Ascending aorta (tissue), 2 donors: ENCODE measurements at regions not wholly inside any gene's neighbourhood (a gene's known extent, or its start where the extent isn't known, plus 50 kb on each side); places are given as distances from the start of the nearest gene placed in this dataset.
A peak's percentile ranks its signal among the peaks of the same experiment; 100 is the strongest.

Experiments
- DNase-seq, 2 donors: peaks; one replicate each; pipeline ENCODE4 v3.0.0-alpha.2; 2019; ENCODE audit warnings: low spot score in 2 of 2
- H3K27ac ChIP-seq, 2 donors: fragments of 200-600 bp; sonication (generic); one replicate each; pipeline ENCODE4 v1.5.1; 2016 to 2017; ENCODE audit warnings: mild to moderate bottlenecking in 1 of 2
- H3K27me3 ChIP-seq: fragments of 200-600 bp; sonication (generic); one replicate; pipeline ENCODE4 v1.5.1; 2017
- H3K36me3 ChIP-seq, 2 donors: fragments of 200-600 bp; sonication (generic); one replicate each; pipeline ENCODE4 v1.5.1; 2016
- H3K4me1 ChIP-seq, 2 donors: fragments of 200-600 bp; sonication (generic); one replicate each; pipeline ENCODE4 v1.5.1; 2016 to 2017; ENCODE audit warnings: mild to moderate bottlenecking in 1 of 2
- H3K4me3 ChIP-seq, 2 donors: fragments of 200-600 bp; sonication (generic); one replicate each; pipeline ENCODE4 v1.5.1; 2016 to 2017; ENCODE audit warnings: mild to moderate bottlenecking in 1 of 2
- H3K9me3 ChIP-seq, 2 donors: fragments of 200-600 bp; sonication (generic); one replicate each; pipeline ENCODE4 v1.5.1; 2016
- CTCF ChIP-seq, 3 experiments: fragments of 200-600 bp in 2 of 3; fragments of 450-650 bp in 1 of 3; sonication (generic) in 2 of 3; IDR thresholded peaks; one replicate each; pipeline ENCODE4 v1.5.1; 2016 to 2019; ENCODE audit warnings: antibody characterized with exemption in 3 of 3, mild to moderate bottlenecking in 1 of 3, moderate library complexity in 1 of 3
- intact Hi-C: fragments of 100-400 bp; cut with DNase I; formaldehyde crosslinking; loops from one replicate; pipeline ENCODE4 v1.15.1; 2023

GRCh38 chr9:75213765-75214164 is 125.5 kb downstream of the OSTF1 start:
- no peaks in the 10 kb centered on the region for H3K27me3 ChIP-seq
- no peak overlapping the region for H3K27ac ChIP-seq
- H3K4me1 ChIP-seq, result no peaks in the 10 kb centered on the region
- intact Hi-C loops, result no loop called here
- no peaks in the 10 kb centered on the region for H3K36me3 ChIP-seq
- TF ChIP-seq CTCF (IDR thresholded peaks at IDR 0.05), result no peak
- no peak overlapping the region for H3K4me3 ChIP-seq
- DNase-seq, result no peak
- no peaks in the 10 kb centered on the region for H3K9me3 ChIP-seq

- DNase-seq, result no peak
- no peaks in the 10 kb centered on the region for H3K27me3 ChIP-seq
- no peak for TF ChIP-seq CTCF (IDR thresholded peaks at IDR 0.05)
- H3K4me3 ChIP-seq, result no peak overlapping the region
- H3K4me1 ChIP-seq, result peaks cover 5 to 17% of the 10 kb centered on the region in 2 donors
- peaks cover 0 to 14% of the 10 kb centered on the region in 2 donors for H3K9me3 ChIP-seq
- H3K27ac ChIP-seq, result no peak overlapping the region
- intact Hi-C loops, result no loop called here
- no peaks in the 10 kb centered on the region for H3K36me3 ChIP-seq
Measured at GRCh38 chr9:75226403-75227139, 138.3 kb downstream of the OSTF1 start.

GRCh38 chr9:75228893-75229292 is 140.6 kb downstream of the OSTF1 start:
- no peak for TF ChIP-seq CTCF (IDR thresholded peaks at IDR 0.05)

GRCh38 chr9:75229605-75230332 is 141.5 kb downstream of the OSTF1 start:
- Histone ChIP-seq H3K27me3 (no peaks in the 10 kb centered on the region), H3K4me1 (peaks cover 5 to 21% of the 10 kb centered on the region in 2 donors), H3K9me3 (peaks cover 0 to 10% of the 10 kb centered on the region in 2 donors), H3K36me3 (no peaks in the 10 kb centered on the region), H3K4me3 (no peak overlapping the region), H3K27ac (peak overlapping the region; percentile 73 to 74)
- peak in 1 of 3 experiments; percentile 9 for TF ChIP-seq CTCF (IDR thresholded peaks at IDR 0.05)
- DNase-seq, result peak; percentile 78 to 92
- intact Hi-C loops, result loop anchor here (10.0 kb wide), 3 partner anchors 45 to 1795 kb away; no protein-coding TSS in a partner anchor

More at GRCh38 chr9:75228893-75229292, 140.6 kb downstream of the OSTF1 start:
- peaks cover 5 to 21% of the 10 kb centered on the region in 2 donors for H3K4me1 ChIP-seq
- peaks cover 0 to 10% of the 10 kb centered on the region in 2 donors for H3K9me3 ChIP-seq
- no peaks in the 10 kb centered on the region for H3K27me3 ChIP-seq
- no peaks in the 10 kb centered on the region for H3K36me3 ChIP-seq
- DNase-seq, result no peak
- intact Hi-C loops, result no loop called here
- no peak overlapping the region for H3K4me3 ChIP-seq
- peak overlapping the region; percentile 73 to 74 for H3K27ac ChIP-seq

GRCh38 chr9:75230469-75230868 is 142.2 kb downstream of the OSTF1 start:
- H3K36me3 ChIP-seq, result no peaks in the 10 kb centered on the region
- DNase-seq, result no peak
- no peaks in the 10 kb centered on the region for H3K27me3 ChIP-seq
- peaks cover 5 to 21% of the 10 kb centered on the region in 2 donors for H3K4me1 ChIP-seq
- TF ChIP-seq CTCF (IDR thresholded peaks at IDR 0.05), result no peak
- intact Hi-C loops, result loop anchor here (10.0 kb wide), 3 partner anchors 46 to 1794 kb away; no protein-coding TSS in a partner anchor
- peaks cover 0 to 10% of the 10 kb centered on the region in 2 donors for H3K9me3 ChIP-seq
- no peak overlapping the region for H3K4me3 ChIP-seq
- peak overlapping the region; percentile 62 to 70 for H3K27ac ChIP-seq
